NCI-H446 treated with DMSO at 0.1 percent for 48 hours (cell line): ENCODE measurements at regions not wholly inside any gene's neighbourhood (a gene's known extent, or its start where the extent isn't known, plus 50 kb on each side); places are given as distances from the start of the nearest gene placed in this dataset.
"Not testable (repeated sequence)": the region's sequence is repeated elsewhere in the genome, so short reads cannot be mapped to it uniquely, and the experiment has no call there.

Experiments used
- DNase-seq: peaks from one replicate; lab custom pipeline; 2025; lab: John Stamatoyannopoulos, UW

DNA sequence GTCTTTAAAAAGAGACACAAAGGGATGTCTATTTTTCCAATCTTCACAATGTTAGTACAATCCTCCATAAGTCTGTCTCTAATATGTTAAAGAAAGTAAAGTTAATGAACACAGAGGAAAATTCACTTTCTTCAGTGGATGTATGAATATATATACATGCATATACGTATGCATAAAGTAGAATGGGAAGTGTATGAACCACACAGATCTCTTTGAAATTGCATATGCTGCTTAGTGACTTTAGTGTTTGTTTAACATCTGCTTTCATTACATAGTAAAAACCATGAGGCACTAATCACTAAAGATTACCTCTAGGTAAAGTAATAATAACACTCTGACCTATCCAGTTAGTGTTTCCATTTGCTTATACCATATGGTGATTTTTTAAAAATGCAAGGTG lies 451.2 kb downstream of the SEMA3D start:
- DNase-seq = no peak

DNA sequence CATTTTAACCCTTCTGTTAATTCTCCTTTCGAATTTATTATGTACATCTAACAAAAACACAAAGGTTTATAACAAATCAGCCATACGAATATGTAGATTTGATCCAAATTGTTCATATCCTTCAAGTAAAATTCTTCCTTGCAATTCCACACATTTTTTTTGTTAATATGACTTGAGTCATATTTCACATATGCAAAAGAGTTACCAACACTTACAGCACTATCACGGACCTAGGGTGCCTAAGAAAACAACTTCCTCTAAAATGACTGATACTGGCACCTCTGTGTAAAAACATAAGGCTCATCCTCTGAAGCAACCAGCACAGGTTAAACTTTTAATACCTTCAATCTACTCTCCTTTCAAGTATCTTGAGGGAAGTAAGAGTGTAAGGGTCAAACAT lies 451.8 kb downstream of the SEMA3D start:
- DNase-seq = no peak

DNA sequence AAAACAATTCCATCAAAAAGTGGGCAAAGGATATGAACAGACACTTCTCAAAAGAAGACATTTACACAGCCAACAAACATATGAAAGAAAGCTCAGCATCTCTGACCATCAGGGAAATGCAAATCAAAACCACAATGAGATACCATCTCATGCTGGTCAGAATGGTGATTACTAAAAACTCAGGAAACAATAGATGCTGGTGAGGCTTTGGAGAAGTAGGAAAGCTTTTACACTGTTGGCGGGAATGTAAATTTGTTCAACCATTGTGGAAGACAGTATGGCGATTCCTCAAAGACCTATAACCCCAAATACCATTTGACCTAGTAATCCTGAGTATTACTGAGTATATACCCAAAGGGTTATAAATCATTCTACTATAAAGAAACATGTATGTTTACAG lies 452.9 kb downstream of the SEMA3D start:
- not testable (repeated sequence) for DNase-seq

GRCh38 chr7:84730864-84731263 lies 456.0 kb downstream of the SEMA3D start:
- DNase-seq = not testable (repeated sequence)

GRCh38 chr7:84729284-84729683 lies 457.6 kb downstream of the SEMA3D start:
- no peak for DNase-seq

- DNase-seq = no peak
Measured at GRCh38 chr7:84722734-84723133, 464.1 kb downstream of the SEMA3D start.

DNA sequence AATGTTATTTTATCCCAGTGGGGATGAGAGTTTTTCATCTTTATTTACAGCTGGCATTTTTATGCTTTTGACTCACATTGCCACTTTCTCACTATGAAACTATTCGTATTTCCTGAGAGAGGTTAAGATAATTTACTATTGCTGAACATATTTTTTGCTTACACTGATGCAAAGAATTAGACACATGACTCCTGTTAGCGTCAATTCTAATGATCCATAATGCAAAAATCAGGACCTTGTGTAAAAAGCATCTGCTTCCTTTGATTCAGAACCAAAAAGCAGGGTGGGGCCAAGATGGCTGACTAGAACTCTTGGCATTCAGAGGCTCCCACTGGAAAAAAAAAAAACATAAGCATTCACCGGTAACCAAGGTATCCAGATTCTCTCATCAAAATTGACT lies 464.8 kb downstream of the SEMA3D start:
- DNase-seq = no peak

DNA sequence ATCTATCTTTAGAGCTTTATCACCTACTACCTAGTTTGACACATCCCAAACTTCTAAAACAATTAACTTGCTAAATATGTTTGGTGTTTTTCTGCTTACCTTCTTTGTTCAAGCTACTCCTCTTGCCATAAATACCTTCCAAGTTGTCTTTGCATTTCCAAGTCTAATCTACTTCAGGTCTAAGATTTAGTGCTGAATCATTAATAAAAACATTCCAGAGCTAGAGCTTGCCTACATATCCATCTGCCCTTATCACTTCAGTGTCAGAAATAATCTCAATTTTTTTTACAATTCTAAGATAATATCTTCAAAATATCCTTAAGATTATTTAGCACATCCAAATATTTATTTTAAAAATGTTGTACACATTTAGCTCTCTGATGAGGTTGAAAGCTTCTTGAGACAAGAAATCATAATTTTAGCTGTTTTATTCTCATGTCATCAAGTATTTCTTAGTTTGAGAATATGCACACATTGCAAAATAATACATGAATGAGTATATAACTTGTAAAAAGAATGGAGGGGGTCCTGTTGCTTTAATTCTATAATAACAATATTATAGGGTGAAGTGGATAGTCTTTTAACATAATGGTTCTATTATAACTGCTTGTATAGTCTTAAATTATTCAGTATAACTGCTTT lies 466.3 kb downstream of the SEMA3D start:
- DNase-seq = no peak

- DNase-seq = no peak
Measured at GRCh38 chr7:84714765-84715164, 472.1 kb downstream of the SEMA3D start.

DNA sequence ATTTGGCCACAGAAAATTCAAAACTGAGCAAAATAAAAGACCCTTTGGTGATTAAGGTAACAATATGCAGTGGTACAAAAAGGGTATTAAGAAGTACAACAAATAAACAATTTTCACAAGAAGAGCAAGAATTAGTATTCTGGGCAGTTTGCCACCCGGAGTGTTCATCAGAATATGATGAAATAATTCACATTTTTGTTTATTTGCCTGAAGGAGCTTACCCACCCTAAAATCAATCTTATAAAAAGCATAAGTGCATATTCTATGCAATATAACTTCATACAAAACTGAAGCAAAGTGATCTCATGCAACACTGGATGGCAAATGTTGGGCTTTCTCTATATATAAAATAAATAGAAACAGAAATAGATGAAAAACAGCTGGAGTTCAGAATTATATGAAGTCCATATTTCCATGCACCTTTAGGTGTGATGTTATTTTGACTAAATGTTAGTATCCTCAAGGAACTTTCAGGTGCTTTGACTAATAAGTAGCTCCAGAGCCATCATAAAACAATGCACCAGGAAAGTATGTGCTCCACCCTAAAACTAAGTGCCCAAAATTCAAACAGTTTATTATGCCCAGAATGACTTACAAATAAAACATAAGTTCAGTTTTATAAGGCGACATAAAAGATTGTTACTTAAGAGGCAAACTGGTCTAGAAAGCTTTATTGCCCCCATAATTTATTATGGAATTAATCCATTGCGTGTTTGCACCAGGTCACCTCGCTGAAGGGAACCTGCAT lies 474.3 kb downstream of the SEMA3D start:
- DNase-seq = no peak

- not testable (repeated sequence) for DNase-seq
Measured at GRCh38 chr7:84710538-84710937, 476.3 kb downstream of the SEMA3D start.

- no peak for DNase-seq
Measured at GRCh38 chr7:84705706-84706105, 481.1 kb downstream of the SEMA3D start.

GRCh38 chr7:84705079-84705478 lies 481.8 kb downstream of the SEMA3D start:
- no peak for DNase-seq

- DNase-seq = no peak
Measured at GRCh38 chr7:84704380-84704779, 482.5 kb downstream of the SEMA3D start.

- DNase-seq = peak; percentile 83
Measured at GRCh38 chr7:84701524-84702306, 485.1 kb downstream of the SEMA3D start.

GRCh38 chr7:84700563-84701370 lies 486.1 kb downstream of the SEMA3D start:
- DNase-seq = no peak

- no peak for DNase-seq
Measured at GRCh38 chr7:84697506-84697905, 489.4 kb downstream of the SEMA3D start.

- DNase-seq = no peak
Measured at GRCh38 chr7:84693483-84693882, 493.4 kb downstream of the SEMA3D start.

DNA sequence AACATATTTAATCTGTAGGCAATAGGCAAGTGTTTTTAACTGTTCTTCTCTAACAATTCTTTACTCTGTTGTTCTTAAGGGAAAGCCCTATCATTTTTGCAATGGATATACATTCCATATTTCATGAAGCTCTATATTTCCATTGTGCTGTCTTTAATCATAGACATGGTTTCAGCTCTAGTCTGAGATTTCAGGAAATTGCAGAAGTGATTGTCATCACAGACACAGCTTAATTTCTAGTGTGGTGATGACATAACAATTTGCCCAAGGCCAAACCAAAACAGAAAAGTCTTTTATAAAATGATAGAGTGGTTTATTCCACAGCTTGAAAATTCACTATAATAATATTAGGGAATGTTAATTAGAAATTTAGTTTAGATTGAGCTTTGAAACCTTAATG lies 494.1 kb upstream of the SEMA3A start:
- DNase-seq = no peak

GRCh38 chr7:84686373-84686772 lies 491.8 kb upstream of the SEMA3A start:
- no peak for DNase-seq

DNA sequence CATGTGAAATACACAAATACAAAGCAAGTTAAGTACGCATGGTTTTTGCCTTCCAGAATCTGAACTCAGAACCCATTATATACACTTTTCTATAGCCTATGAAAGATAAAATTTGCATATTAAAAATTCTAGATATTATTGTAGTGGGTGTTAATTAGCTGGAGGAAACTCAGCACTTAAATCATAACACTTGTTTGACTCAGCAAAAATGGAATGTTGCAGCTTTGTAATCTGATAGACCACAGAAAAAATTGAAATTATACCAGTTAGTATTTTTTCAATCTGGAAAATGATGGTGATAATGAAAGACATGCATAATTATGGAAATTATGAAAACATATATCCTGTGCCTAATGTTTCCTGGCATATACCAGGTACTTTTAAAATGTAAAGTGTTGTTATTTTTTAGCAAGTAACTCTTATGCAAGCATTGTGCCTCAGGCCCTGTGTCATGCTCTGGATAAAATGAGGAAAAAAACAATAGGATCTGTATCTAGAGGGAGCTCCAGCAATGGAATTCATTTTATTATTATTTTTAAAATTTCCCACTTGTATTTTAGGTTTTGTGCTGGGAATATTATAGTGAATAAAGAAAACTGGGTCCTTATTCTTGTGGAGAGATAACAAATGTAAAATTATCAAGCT lies 490.4 kb upstream of the SEMA3A start:
- DNase-seq = no peak

GRCh38 chr7:84682543-84682942 lies 488.0 kb upstream of the SEMA3A start:
- no peak for DNase-seq
